PFSK-1 (cell line): ENCODE measurements at regions not wholly inside any gene's neighbourhood (a gene's known extent, or its start where the extent isn't known, plus 50 kb on each side); places are given as distances from the start of the nearest gene placed in this dataset.

ENCODE experiments used
- REST ChIP-seq, 2 experiments: IDR thresholded peaks; 2 replicates each; pipeline versions ENCODE4 v1.6.1 to v1.8.0; 2011 to 2012; ENCODE audit warnings: low read depth in 2 of 2, low read length in 2 of 2, control low read depth in 1 of 2, inconsistent platforms in 1 of 2, mild to moderate bottlenecking in 1 of 2, moderate library complexity in 1 of 2; ENCODE audit not compliant: insufficient read depth in 1 of 2
- TAF1 ChIP-seq: IDR thresholded peaks from 2 replicates; pipeline ENCODE4 v1.6.1; 2012; ENCODE audit warnings: low read length, control low read depth, borderline replicate concordance; ENCODE audit not compliant: insufficient read depth

DNA sequence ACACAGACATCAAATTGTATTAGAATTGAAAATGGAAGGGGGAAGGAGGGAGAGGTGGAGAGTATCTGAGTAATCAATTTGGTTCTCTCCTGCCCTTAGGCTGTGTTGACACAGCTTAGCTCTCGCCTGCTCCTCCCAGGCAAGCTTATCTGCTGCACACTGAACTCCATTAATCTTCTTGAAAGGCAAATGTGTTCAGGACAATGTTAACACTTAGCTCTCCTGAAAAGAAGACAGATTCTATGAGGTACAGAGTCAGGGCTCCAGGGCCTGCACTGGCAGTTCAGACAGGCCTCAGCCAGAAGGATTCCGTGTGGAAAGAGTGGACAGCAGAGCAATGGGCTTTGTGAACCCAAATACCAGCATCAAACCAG lies 430.0 kb upstream of the TNP1 start:
- no peak for TF ChIP-seq TAF1
- TF ChIP-seq REST (IDR thresholded peaks at IDR 0.05; ENCODE audit: insufficient read depth in 1 of 2, low read depth in 2 of 2, low read length in 2 of 2), result no peak
